IPS DF 4.7 (cell line): ENCODE measurements at regions not wholly inside any gene's neighbourhood (a gene's known extent, or its start where the extent isn't known, plus 50 kb on each side); places are given as distances from the start of the nearest gene placed in this dataset.

Experiments
- DNase-seq: peaks from one replicate; pipeline ENCODE4 v3.0.0-alpha.2; 2013; ENCODE audit warnings: low spot score; ENCODE audit errors: extremely low read depth

GRCh38 chr2:240311821-240312220 lies 123.6 kb upstream of the GPC1 start:
- DNase-seq = no peak

GRCh38 chr2:240319221-240319854 lies 116.1 kb upstream of the GPC1 start:
- DNase-seq = no peak

GRCh38 chr2:240319855-240320203 lies 115.6 kb upstream of the GPC1 start:
- DNase-seq = no peak

GRCh38 chr2:240320204-240320993 lies 115.1 kb upstream of the GPC1 start:
- no peak for DNase-seq

GRCh38 chr2:240322231-240322955 lies 113.1 kb upstream of the GPC1 start:
- no peak for DNase-seq

GRCh38 chr2:240322991-240323390 lies 112.5 kb upstream of the GPC1 start:
- no peak for DNase-seq

- no peak for DNase-seq
These were observed 111.7 kb upstream of the GPC1 start for GRCh38 chr2:240323601-240324291.

- no peak for DNase-seq
These were observed 111.0 kb upstream of the GPC1 start for GRCh38 chr2:240324312-240325015.

GRCh38 chr2:240325016-240326007 lies 110.2 kb upstream of the GPC1 start:
- DNase-seq = no peak

- DNase-seq = no peak
These were observed 109.2 kb upstream of the GPC1 start for GRCh38 chr2:240326246-240326645.

- DNase-seq = no peak
These were observed 108.6 kb upstream of the GPC1 start for GRCh38 chr2:240326886-240327285.

- DNase-seq = no peak
These were observed 107.9 kb upstream of the GPC1 start for GRCh38 chr2:240327566-240327965.

GRCh38 chr2:240328526-240328925 lies 106.9 kb upstream of the GPC1 start:
- DNase-seq = no peak

- DNase-seq = no peak
These were observed 106.3 kb upstream of the GPC1 start for GRCh38 chr2:240329116-240329665.

GRCh38 chr2:240329778-240330177 lies 105.7 kb upstream of the GPC1 start:
- DNase-seq = no peak

GRCh38 chr2:240333985-240334384 lies 101.5 kb upstream of the GPC1 start:
- no peak for DNase-seq

- no peak for DNase-seq
These were observed 100.4 kb upstream of the GPC1 start for GRCh38 chr2:240335061-240335460.

GRCh38 chr2:240336820-240337427 lies 98.5 kb upstream of the GPC1 start:
- DNase-seq = no peak

GRCh38 chr2:240338274-240338673 lies 97.2 kb upstream of the GPC1 start:
- no peak for DNase-seq
